ENCODE measurements at regions not wholly inside any gene's neighbourhood (a gene's known extent, or its start where the extent isn't known, plus 50 kb on each side); places are given as distances from the start of the nearest gene placed in this dataset.

- H3K27me3 ChIP-seq (ENCODE audit: low read length), result no peaks in the 10 kb centered on the region
- H3K9ac ChIP-seq (ENCODE audit: low read length), result no peak overlapping the region
- H3K79me2 ChIP-seq (ENCODE audit: insufficient read depth, low read length), result no peaks in the 10 kb centered on the region
- H3K27ac ChIP-seq (ENCODE audit: low read depth, low read length), result no peak overlapping the region
- no peaks in the 10 kb centered on the region for H4K20me1 ChIP-seq (ENCODE audit: low read depth, low read length)
- H3K9me3 ChIP-seq (ENCODE audit: insufficient read depth, low read length), result no peaks in the 10 kb centered on the region
- no peak overlapping the region for H2AFZ ChIP-seq (ENCODE audit: low read depth, low read length, severe bottlenecking)
- no peaks in the 10 kb centered on the region for H3K9me2 ChIP-seq (replicated peaks; ENCODE audit: insufficient read depth, low read length)
- H3F3A ChIP-seq (ENCODE audit: insufficient read depth), result no peaks in the 10 kb centered on the region
- H3K4me2 ChIP-seq (ENCODE audit: low read depth, low read length, poor library complexity, severe bottlenecking), result no peak overlapping the region
- no peak for TF ChIP-seq EZH2phosphoT487 (conservative IDR thresholded peaks at IDR 0.05; ENCODE audit: low read length)
- TF ChIP-seq, protein P1, sequence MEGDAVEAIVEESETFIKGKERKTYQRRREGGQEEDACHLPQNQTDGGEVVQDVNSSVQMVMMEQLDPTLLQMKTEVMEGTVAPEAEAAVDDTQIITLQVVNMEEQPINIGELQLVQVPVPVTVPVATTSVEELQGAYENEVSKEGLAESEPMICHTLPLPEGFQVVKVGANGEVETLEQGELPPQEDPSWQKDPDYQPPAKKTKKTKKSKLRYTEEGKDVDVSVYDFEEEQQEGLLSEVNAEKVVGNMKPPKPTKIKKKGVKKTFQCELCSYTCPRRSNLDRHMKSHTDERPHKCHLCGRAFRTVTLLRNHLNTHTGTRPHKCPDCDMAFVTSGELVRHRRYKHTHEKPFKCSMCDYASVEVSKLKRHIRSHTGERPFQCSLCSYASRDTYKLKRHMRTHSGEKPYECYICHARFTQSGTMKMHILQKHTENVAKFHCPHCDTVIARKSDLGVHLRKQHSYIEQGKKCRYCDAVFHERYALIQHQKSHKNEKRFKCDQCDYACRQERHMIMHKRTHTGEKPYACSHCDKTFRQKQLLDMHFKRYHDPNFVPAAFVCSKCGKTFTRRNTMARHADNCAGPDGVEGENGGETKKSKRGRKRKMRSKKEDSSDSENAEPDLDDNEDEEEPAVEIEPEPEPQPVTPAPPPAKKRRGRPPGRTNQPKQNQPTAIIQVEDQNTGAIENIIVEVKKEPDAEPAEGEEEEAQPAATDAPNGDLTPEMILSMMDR (IDR thresholded peaks at IDR 0.05; ENCODE audit: insufficient read depth, low read length, poor library complexity, severe bottlenecking), result no peak
- H3K36me3 ChIP-seq (ENCODE audit: low read length), result no peaks in the 10 kb centered on the region
- no peak overlapping the region for H3K4me3 ChIP-seq (ENCODE audit: insufficient read depth, low read length, poor library complexity, severe bottlenecking)
Measured at GRCh38 chr6:139984317-139984716, 609.9 kb upstream of the CITED2 start.

- H3K9me3 ChIP-seq (ENCODE audit: insufficient read depth, low read length), result no peaks in the 10 kb centered on the region
- H3K4me3 ChIP-seq (ENCODE audit: insufficient read depth, low read length, poor library complexity, severe bottlenecking), result no peak overlapping the region
- no peaks in the 10 kb centered on the region for H3K9me2 ChIP-seq (replicated peaks; ENCODE audit: insufficient read depth, low read length)
- no peaks in the 10 kb centered on the region for H4K20me1 ChIP-seq (ENCODE audit: low read depth, low read length)
- TF ChIP-seq EZH2phosphoT487 (conservative IDR thresholded peaks at IDR 0.05; ENCODE audit: low read length), result no peak
- TF ChIP-seq, protein P1 (IDR thresholded peaks at IDR 0.05; ENCODE audit: insufficient read depth, low read length, poor library complexity, severe bottlenecking), result no peak
- H3K27ac ChIP-seq (ENCODE audit: low read depth, low read length), result no peak overlapping the region
- no peaks in the 10 kb centered on the region for H3F3A ChIP-seq (ENCODE audit: insufficient read depth)
- no peak overlapping the region for H3K4me2 ChIP-seq (ENCODE audit: low read depth, low read length, poor library complexity, severe bottlenecking)
- no peaks in the 10 kb centered on the region for H3K36me3 ChIP-seq (ENCODE audit: low read length)
- no peaks in the 10 kb centered on the region for H3K27me3 ChIP-seq (ENCODE audit: low read length)
- no peak overlapping the region for H2AFZ ChIP-seq (ENCODE audit: low read depth, low read length, severe bottlenecking)
- no peak overlapping the region for H3K9ac ChIP-seq (ENCODE audit: low read length)
- H3K79me2 ChIP-seq (ENCODE audit: insufficient read depth, low read length), result no peaks in the 10 kb centered on the region
Measured at GRCh38 chr6:139983555-139984276, 609.3 kb upstream of the CITED2 start.

- no peak for TF ChIP-seq EZH2phosphoT487 (conservative IDR thresholded peaks at IDR 0.05; ENCODE audit: low read length)
- TF ChIP-seq, protein P1 (IDR thresholded peaks at IDR 0.05; ENCODE audit: insufficient read depth, low read length, poor library complexity, severe bottlenecking), result no peak
- no peaks in the 10 kb centered on the region for H3K9me3 ChIP-seq (ENCODE audit: insufficient read depth, low read length)
- H3F3A ChIP-seq (ENCODE audit: insufficient read depth), result no peaks in the 10 kb centered on the region
- H3K27me3 ChIP-seq (ENCODE audit: low read length), result no peaks in the 10 kb centered on the region
- no peak overlapping the region for H3K9ac ChIP-seq (ENCODE audit: low read length)
- no peak overlapping the region for H3K4me3 ChIP-seq (ENCODE audit: insufficient read depth, low read length, poor library complexity, severe bottlenecking)
- H4K20me1 ChIP-seq (ENCODE audit: low read depth, low read length), result no peaks in the 10 kb centered on the region
- H3K27ac ChIP-seq (ENCODE audit: low read depth, low read length), result no peak overlapping the region
- H3K36me3 ChIP-seq (ENCODE audit: low read length), result no peaks in the 10 kb centered on the region
- H3K4me2 ChIP-seq (ENCODE audit: low read depth, low read length, poor library complexity, severe bottlenecking), result no peak overlapping the region
- no peaks in the 10 kb centered on the region for H3K79me2 ChIP-seq (ENCODE audit: insufficient read depth, low read length)
- no peaks in the 10 kb centered on the region for H3K9me2 ChIP-seq (replicated peaks; ENCODE audit: insufficient read depth, low read length)
- H2AFZ ChIP-seq (ENCODE audit: low read depth, low read length, severe bottlenecking), result no peak overlapping the region
Measured at GRCh38 chr6:139982652-139983295, 608.3 kb upstream of the CITED2 start.
